Trophoblast cell (in vitro differentiated cells and primary cell): ENCODE measurements at regions not wholly inside any gene's neighbourhood (a gene's known extent, or its start where the extent isn't known, plus 50 kb on each side); places are given as distances from the start of the nearest gene placed in this dataset.

Experiments
- DNase-seq, 2 donors: peaks; one replicate each; pipeline ENCODE4 v3.0.0-alpha.2; 2016
- H2AFZ ChIP-seq: 2 replicates; pipeline ENCODE4 v1.6.1; 2013; ENCODE audit warnings: low read length, moderate library complexity, mild to moderate bottlenecking; ENCODE audit not compliant: insufficient read depth, poor library complexity
- H2AK5ac ChIP-seq: 2 replicates; pipeline ENCODE4 v1.6.1; 2013; ENCODE audit warnings: mild to moderate bottlenecking, low read length
- H2BK120ac ChIP-seq: 2 replicates; pipeline ENCODE4 v1.6.1; 2013; ENCODE audit warnings: low read length, mild to moderate bottlenecking, moderate library complexity; ENCODE audit not compliant: insufficient read depth, poor library complexity
- H2BK12ac ChIP-seq: 2 replicates; pipeline ENCODE4 v1.6.1; 2013; ENCODE audit warnings: mild to moderate bottlenecking, low read length, moderate library complexity
- H2BK5ac ChIP-seq: 2 replicates; pipeline ENCODE4 v1.6.1; 2013; ENCODE audit warnings: low read length, low read depth, moderate library complexity, mild to moderate bottlenecking; ENCODE audit not compliant: poor library complexity
- H3K14ac ChIP-seq: 2 replicates; pipeline ENCODE4 v1.6.1; 2013; ENCODE audit warnings: mild to moderate bottlenecking, low read length
- H3K18ac ChIP-seq: 2 replicates; pipeline ENCODE4 v1.6.1; 2013; ENCODE audit warnings: mild to moderate bottlenecking, low read length
- H3K23ac ChIP-seq: 2 replicates; pipeline ENCODE4 v1.6.1; 2013; ENCODE audit warnings: low read length
- H3K27ac ChIP-seq: 2 replicates; pipeline ENCODE4 v1.5.1; 2013; ENCODE audit warnings: low read depth, mild to moderate bottlenecking, inconsistent platforms, low read length, moderate library complexity
- H3K27me3 ChIP-seq: 2 replicates; pipeline ENCODE4 v1.6.1; 2013; ENCODE audit warnings: inconsistent platforms, mild to moderate bottlenecking, low read length, moderate library complexity; ENCODE audit not compliant: insufficient read depth
- H3K36me3 ChIP-seq, 2 experiments: 1 replicate in 1 of 2; 2 replicates in 1 of 2; pipeline ENCODE4 v1.6.1; 2013; ENCODE audit warnings: low read length in 2 of 2, mild to moderate bottlenecking in 2 of 2, moderate library complexity in 1 of 2; ENCODE audit not compliant: insufficient read depth in 2 of 2, control insufficient read depth in 1 of 2
- H3K4ac ChIP-seq: 2 replicates; pipeline ENCODE4 v1.6.1; 2013; ENCODE audit warnings: low read depth, mild to moderate bottlenecking, low read length, moderate library complexity
- H3K4me1 ChIP-seq, 2 experiments: 1 replicate in 1 of 2; 2 replicates in 1 of 2; pipeline ENCODE4 v1.6.1; 2013; ENCODE audit warnings: low read length in 2 of 2, mild to moderate bottlenecking in 2 of 2, moderate library complexity in 1 of 2; ENCODE audit not compliant: insufficient read depth in 2 of 2, control insufficient read depth in 1 of 2
- H3K4me2 ChIP-seq: 2 replicates; pipeline ENCODE4 v1.6.1; 2013; ENCODE audit warnings: inconsistent platforms, mild to moderate bottlenecking, low read length, moderate library complexity
- H3K4me3 ChIP-seq: 2 replicates; pipeline ENCODE4 v1.5.1; 2013; ENCODE audit warnings: mild to moderate bottlenecking, low read depth, low read length, inconsistent platforms
- H3K79me1 ChIP-seq: one replicate; pipeline ENCODE4 v1.6.1; 2013; ENCODE audit warnings: low read length
- H3K79me2 ChIP-seq: 2 replicates; pipeline ENCODE4 v1.6.1; 2013; ENCODE audit warnings: low read length, mild to moderate bottlenecking; ENCODE audit not compliant: control insufficient read depth, insufficient read depth, poor library complexity
- H3K9ac ChIP-seq: 2 replicates; pipeline ENCODE4 v1.6.1; 2013; ENCODE audit warnings: mild to moderate bottlenecking, low read length
- H3K9me3 ChIP-seq: 2 replicates; pipeline ENCODE4 v1.6.1; 2013; ENCODE audit warnings: low read depth, mild to moderate bottlenecking, control low read depth, inconsistent platforms, low read length; ENCODE audit not compliant: insufficient read depth
- H4K12ac ChIP-seq: 2 replicates; pipeline ENCODE4 v1.6.1; 2013; ENCODE audit warnings: low read depth, mild to moderate bottlenecking, low read length, moderate library complexity
- H4K8ac ChIP-seq: 2 replicates; pipeline ENCODE4 v1.6.1; 2013; ENCODE audit warnings: low read depth, mild to moderate bottlenecking, low read length, moderate library complexity
- H4K91ac ChIP-seq: one replicate; pipeline ENCODE4 v1.6.1; 2013; ENCODE audit warnings: low read depth, mild to moderate bottlenecking, low read length, moderate library complexity
- WGBS: extraction: QIAGEN DNeasy Blood & Tissue Kit; methylation state at CpG from one replicate; pipeline ENCODE4 v1.1.7; 2013; ENCODE audit warnings: missing lambda C conversion rate; ENCODE audit not compliant: insufficient read length, insufficient coverage; ENCODE audit errors: extremely low coverage; 5-methylcytosine and 5-hydroxymethylcytosine counted together

- no peak overlapping the region for H3K14ac ChIP-seq
- no peaks in the 10 kb centered on the region for H3K9me3 ChIP-seq
- no peak overlapping the region for H3K4me2 ChIP-seq
- no peak overlapping the region for H2BK5ac ChIP-seq
- H4K12ac ChIP-seq = no peak overlapping the region
- no peak for DNase-seq
- H3K27ac ChIP-seq = no peak overlapping the region
- H3K4me3 ChIP-seq = no peak overlapping the region
- no peak overlapping the region for H3K23ac ChIP-seq
- H3K18ac ChIP-seq = no peak overlapping the region
- no peak overlapping the region for H2BK120ac ChIP-seq
- H3K27me3 ChIP-seq = no peaks in the 10 kb centered on the region
- no peak overlapping the region for H3K4ac ChIP-seq
- H3K79me1 ChIP-seq = no peaks in the 10 kb centered on the region
- no peaks in the 10 kb centered on the region for H3K4me1 ChIP-seq
- H4K8ac ChIP-seq = no peak overlapping the region
- no peaks in the 10 kb centered on the region for H3K79me2 ChIP-seq
- no peak overlapping the region for H4K91ac ChIP-seq
- H2AK5ac ChIP-seq = no peak overlapping the region
- no peak overlapping the region for H2BK12ac ChIP-seq
- H2AFZ ChIP-seq = no peak overlapping the region
- H3K9ac ChIP-seq = no peak overlapping the region
- H3K36me3 ChIP-seq = no peaks in the 10 kb centered on the region
Observed at GRCh38 chr3:6719999-6720398, 140.9 kb upstream of the GRM7 start.

- H3K9me3 ChIP-seq = no peaks in the 10 kb centered on the region
- WGBS = no CpG with 5 or more reads among the region's 4 CpGs
Observed at GRCh38 chr3:6721491-6721890, 139.4 kb upstream of the GRM7 start.

GRCh38 chr3:6723205-6723604 is 137.7 kb upstream of the GRM7 start:
- Histone ChIP-seq H2BK5ac (no peak overlapping the region), H2AFZ (no peak overlapping the region), H3K4me1 (no peaks in the 10 kb centered on the region)

More at GRCh38 chr3:6721491-6721890, 139.4 kb upstream of the GRM7 start:
- Histone ChIP-seq H3K4ac (no peak overlapping the region), H3K27me3 (no peaks in the 10 kb centered on the region), H3K4me2 (no peak overlapping the region), H2BK12ac (no peak overlapping the region), H4K8ac (no peak overlapping the region), H4K12ac (no peak overlapping the region), H4K91ac (no peak overlapping the region), H3K23ac (no peak overlapping the region), H2AFZ (no peak overlapping the region), H2AK5ac (no peak overlapping the region), H3K27ac (no peak overlapping the region), H3K4me3 (no peak overlapping the region), H3K79me1 (no peaks in the 10 kb centered on the region), H2BK5ac (no peak overlapping the region), H3K18ac (no peak overlapping the region), H3K14ac (no peak overlapping the region), H3K79me2 (no peaks in the 10 kb centered on the region), H2BK120ac (no peak overlapping the region), H3K36me3 (no peaks in the 10 kb centered on the region), H3K4me1 (no peaks in the 10 kb centered on the region), H3K9ac (no peak overlapping the region)
- DNase-seq = no peak

GRCh38 chr3:6726811-6727210 is 134.1 kb upstream of the GRM7 start:
- H3K79me1 ChIP-seq = no peaks in the 10 kb centered on the region
- H3K23ac ChIP-seq = no peak overlapping the region
- H3K4me1 ChIP-seq = no peaks in the 10 kb centered on the region
- H3K4ac ChIP-seq = no peak overlapping the region
- no peak overlapping the region for H2AK5ac ChIP-seq
- no peak overlapping the region for H3K9ac ChIP-seq
- no peak overlapping the region for H2BK120ac ChIP-seq
- no peaks in the 10 kb centered on the region for H3K9me3 ChIP-seq
- no peak overlapping the region for H3K18ac ChIP-seq
- no peak overlapping the region for H4K12ac ChIP-seq
- no peak overlapping the region for H3K14ac ChIP-seq
- no peak overlapping the region for H3K4me3 ChIP-seq
- H3K27me3 ChIP-seq = no peaks in the 10 kb centered on the region
- DNase-seq = no peak
- no peak overlapping the region for H2BK12ac ChIP-seq
- no peak overlapping the region for H2AFZ ChIP-seq
- no peak overlapping the region for H4K91ac ChIP-seq
- no peak overlapping the region for H3K4me2 ChIP-seq
- H4K8ac ChIP-seq = no peak overlapping the region
- no peaks in the 10 kb centered on the region for H3K36me3 ChIP-seq
- no peak overlapping the region for H2BK5ac ChIP-seq
- H3K27ac ChIP-seq = no peak overlapping the region
- H3K79me2 ChIP-seq = no peaks in the 10 kb centered on the region

More at GRCh38 chr3:6723205-6723604, 137.7 kb upstream of the GRM7 start:
- Histone ChIP-seq H3K79me1 (no peaks in the 10 kb centered on the region), H2AK5ac (no peak overlapping the region), H3K23ac (no peak overlapping the region), H3K9me3 (no peaks in the 10 kb centered on the region), H3K4ac (no peak overlapping the region), H3K36me3 (no peaks in the 10 kb centered on the region), H3K4me2 (no peak overlapping the region), H3K4me3 (no peak overlapping the region), H3K14ac (no peak overlapping the region), H2BK12ac (no peak overlapping the region), H4K91ac (no peak overlapping the region), H3K27ac (no peak overlapping the region), H4K12ac (no peak overlapping the region), H3K79me2 (no peaks in the 10 kb centered on the region), H3K18ac (no peak overlapping the region), H3K9ac (no peak overlapping the region), H4K8ac (no peak overlapping the region), H3K27me3 (no peaks in the 10 kb centered on the region), H2BK120ac (no peak overlapping the region)
- no peak for DNase-seq

GRCh38 chr3:6732807-6733206 is 128.1 kb upstream of the GRM7 start:
- no peak for DNase-seq
- Histone ChIP-seq H2BK5ac (no peak overlapping the region), H3K4ac (no peak overlapping the region), H3K18ac (no peak overlapping the region), H2AK5ac (no peak overlapping the region), H4K8ac (no peak overlapping the region), H3K9ac (no peak overlapping the region), H3K14ac (no peak overlapping the region), H3K79me1 (no peaks in the 10 kb centered on the region), H3K4me3 (no peak overlapping the region), H2BK120ac (no peak overlapping the region), H3K27me3 (no peaks in the 10 kb centered on the region), H3K36me3 (no peaks in the 10 kb centered on the region), H4K12ac (no peak overlapping the region), H3K23ac (no peak overlapping the region), H3K4me1 (peaks cover 0 to 3% of the 10 kb centered on the region in 2 experiments), H2BK12ac (no peak overlapping the region), H3K27ac (no peak overlapping the region), H2AFZ (no peak overlapping the region), H3K4me2 (no peak overlapping the region), H4K91ac (no peak overlapping the region), H3K9me3 (no peaks in the 10 kb centered on the region), H3K79me2 (no peaks in the 10 kb centered on the region)
- no CpG with 5 or more reads among the region's 2 CpGs for WGBS
